Testis (tissue), 2 donors: ENCODE measurements at regions not wholly inside any gene's neighbourhood (a gene's known extent, or its start where the extent isn't known, plus 50 kb on each side); places are given as distances from the start of the nearest gene placed in this dataset.

Experiments used
- POLR2A ChIP-seq: fragments of 450-650 bp; IDR thresholded peaks from one replicate; pipeline ENCODE4 v1.6.1; 2017; ENCODE audit warnings: antibody characterized with exemption, mild to moderate bottlenecking, moderate library complexity
- TF ChIP-seq, protein P1 (sequence below), 3 experiments: fragments of 450-650 bp in 2 of 3; fragments of 200-600 bp in 1 of 3; sonication (generic) in 1 of 3; IDR thresholded peaks; one replicate each; pipeline ENCODE4 v1.5.1; 2016 to 2019; ENCODE audit warnings: antibody characterized with exemption in 3 of 3, mild to moderate bottlenecking in 2 of 3, moderate library complexity in 1 of 3

DNA sequence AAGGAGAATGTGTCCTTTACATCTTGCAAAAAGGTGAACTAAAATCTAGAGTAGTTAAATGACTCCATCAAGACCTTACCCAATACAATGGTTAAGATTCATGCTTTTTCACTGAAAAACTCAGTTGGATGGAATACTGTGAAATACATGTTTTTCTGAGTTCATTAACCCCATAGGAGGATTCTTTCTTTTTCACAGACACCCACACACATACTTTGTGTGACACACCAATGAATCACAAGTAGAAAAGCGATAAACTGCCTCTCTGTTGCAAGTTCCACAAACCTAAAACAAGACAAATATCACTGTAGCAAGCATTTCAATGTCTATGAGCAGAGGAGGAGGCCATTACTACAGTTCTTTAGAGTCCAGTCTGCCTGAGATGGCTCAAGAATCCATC is 258.8 kb upstream of the CDH5 start:
- TF ChIP-seq, protein P1, sequence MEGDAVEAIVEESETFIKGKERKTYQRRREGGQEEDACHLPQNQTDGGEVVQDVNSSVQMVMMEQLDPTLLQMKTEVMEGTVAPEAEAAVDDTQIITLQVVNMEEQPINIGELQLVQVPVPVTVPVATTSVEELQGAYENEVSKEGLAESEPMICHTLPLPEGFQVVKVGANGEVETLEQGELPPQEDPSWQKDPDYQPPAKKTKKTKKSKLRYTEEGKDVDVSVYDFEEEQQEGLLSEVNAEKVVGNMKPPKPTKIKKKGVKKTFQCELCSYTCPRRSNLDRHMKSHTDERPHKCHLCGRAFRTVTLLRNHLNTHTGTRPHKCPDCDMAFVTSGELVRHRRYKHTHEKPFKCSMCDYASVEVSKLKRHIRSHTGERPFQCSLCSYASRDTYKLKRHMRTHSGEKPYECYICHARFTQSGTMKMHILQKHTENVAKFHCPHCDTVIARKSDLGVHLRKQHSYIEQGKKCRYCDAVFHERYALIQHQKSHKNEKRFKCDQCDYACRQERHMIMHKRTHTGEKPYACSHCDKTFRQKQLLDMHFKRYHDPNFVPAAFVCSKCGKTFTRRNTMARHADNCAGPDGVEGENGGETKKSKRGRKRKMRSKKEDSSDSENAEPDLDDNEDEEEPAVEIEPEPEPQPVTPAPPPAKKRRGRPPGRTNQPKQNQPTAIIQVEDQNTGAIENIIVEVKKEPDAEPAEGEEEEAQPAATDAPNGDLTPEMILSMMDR (IDR thresholded peaks at IDR 0.05): no peak
- no peak for TF ChIP-seq POLR2A
